ENCODE measurements at regions not wholly inside any gene's neighbourhood (a gene's known extent, or its start where the extent isn't known, plus 50 kb on each side); places are given as distances from the start of the nearest gene placed in this dataset.

DNA sequence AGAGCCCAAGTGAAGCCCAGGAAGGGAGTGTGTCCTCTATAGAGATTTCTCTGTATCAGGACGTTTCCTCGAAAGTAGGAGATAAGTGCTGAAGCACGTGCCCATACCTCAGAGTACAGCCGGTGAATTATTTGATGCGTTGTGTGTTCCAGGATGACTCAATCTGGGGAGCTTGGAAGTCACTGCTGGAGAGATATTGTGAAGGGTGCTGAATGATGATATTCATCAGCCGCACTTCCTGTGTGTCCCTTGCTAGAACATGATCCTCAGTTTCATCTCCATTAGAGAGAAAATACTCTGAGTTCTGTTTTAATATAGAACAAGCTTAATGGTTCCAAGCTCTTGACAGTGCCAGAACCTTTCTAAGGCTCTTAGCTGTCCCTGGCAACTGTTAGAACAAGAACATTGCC lies 402.3 kb upstream of the ADAMTSL1 start:
- TF ChIP-seq, protein P1, sequence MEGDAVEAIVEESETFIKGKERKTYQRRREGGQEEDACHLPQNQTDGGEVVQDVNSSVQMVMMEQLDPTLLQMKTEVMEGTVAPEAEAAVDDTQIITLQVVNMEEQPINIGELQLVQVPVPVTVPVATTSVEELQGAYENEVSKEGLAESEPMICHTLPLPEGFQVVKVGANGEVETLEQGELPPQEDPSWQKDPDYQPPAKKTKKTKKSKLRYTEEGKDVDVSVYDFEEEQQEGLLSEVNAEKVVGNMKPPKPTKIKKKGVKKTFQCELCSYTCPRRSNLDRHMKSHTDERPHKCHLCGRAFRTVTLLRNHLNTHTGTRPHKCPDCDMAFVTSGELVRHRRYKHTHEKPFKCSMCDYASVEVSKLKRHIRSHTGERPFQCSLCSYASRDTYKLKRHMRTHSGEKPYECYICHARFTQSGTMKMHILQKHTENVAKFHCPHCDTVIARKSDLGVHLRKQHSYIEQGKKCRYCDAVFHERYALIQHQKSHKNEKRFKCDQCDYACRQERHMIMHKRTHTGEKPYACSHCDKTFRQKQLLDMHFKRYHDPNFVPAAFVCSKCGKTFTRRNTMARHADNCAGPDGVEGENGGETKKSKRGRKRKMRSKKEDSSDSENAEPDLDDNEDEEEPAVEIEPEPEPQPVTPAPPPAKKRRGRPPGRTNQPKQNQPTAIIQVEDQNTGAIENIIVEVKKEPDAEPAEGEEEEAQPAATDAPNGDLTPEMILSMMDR (IDR thresholded peaks at IDR 0.05; ENCODE audit: control insufficient read depth, extremely low read depth, insufficient read depth) = no peak
- DNase-seq (ENCODE audit: low read depth) = no peak
- no peak overlapping the region for H3K4me3 ChIP-seq (ENCODE audit: low read depth, low read length)

DNA sequence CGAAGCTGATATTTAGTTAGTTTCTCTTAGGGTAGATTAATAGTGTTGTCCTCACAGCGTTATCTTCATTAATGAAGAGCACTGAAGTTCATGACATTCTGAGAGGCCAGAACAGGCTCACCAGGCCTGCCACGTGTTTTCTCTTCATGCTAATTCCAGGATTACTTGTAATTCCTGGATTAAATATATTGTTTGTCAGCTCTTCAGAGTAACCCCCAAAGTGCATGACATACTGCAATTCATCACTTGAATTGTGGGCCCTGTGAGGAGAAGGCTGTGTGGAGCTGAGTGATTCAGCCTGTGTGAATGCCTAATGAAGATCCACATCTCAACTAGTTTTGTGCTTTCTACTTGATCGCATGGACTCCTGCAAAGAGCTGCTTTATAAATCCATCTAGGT lies 401.0 kb upstream of the ADAMTSL1 start:
- TF ChIP-seq, protein P1 (IDR thresholded peaks at IDR 0.05; ENCODE audit: control insufficient read depth, extremely low read depth, insufficient read depth) = no peak
- DNase-seq (ENCODE audit: low read depth) = no peak
- no peak overlapping the region for H3K4me3 ChIP-seq (ENCODE audit: low read depth, low read length)

DNA sequence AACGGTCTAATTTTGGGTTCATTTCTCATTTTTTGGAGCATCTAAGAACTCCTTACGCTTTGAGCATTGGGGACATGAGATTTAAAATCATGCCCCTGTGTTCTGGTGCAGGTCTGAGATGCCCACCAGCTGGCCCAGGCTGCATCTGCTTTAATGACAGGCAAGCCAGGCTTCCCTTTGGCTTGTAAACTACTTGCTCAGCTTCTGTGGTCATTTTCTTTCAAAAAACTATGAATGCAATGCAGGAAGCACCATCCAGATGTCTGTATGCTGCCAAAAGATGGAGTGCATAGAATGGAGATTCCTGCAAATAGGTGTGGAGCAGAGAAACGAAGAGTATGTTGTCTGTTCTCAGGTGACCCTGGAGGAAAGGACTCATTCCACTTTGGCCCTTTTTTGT lies 399.9 kb upstream of the ADAMTSL1 start:
- no peak for DNase-seq (ENCODE audit: low read depth)
- TF ChIP-seq, protein P1 (IDR thresholded peaks at IDR 0.05; ENCODE audit: control insufficient read depth, extremely low read depth, insufficient read depth) = no peak
- H3K4me3 ChIP-seq (ENCODE audit: low read depth, low read length) = no peak overlapping the region

DNA sequence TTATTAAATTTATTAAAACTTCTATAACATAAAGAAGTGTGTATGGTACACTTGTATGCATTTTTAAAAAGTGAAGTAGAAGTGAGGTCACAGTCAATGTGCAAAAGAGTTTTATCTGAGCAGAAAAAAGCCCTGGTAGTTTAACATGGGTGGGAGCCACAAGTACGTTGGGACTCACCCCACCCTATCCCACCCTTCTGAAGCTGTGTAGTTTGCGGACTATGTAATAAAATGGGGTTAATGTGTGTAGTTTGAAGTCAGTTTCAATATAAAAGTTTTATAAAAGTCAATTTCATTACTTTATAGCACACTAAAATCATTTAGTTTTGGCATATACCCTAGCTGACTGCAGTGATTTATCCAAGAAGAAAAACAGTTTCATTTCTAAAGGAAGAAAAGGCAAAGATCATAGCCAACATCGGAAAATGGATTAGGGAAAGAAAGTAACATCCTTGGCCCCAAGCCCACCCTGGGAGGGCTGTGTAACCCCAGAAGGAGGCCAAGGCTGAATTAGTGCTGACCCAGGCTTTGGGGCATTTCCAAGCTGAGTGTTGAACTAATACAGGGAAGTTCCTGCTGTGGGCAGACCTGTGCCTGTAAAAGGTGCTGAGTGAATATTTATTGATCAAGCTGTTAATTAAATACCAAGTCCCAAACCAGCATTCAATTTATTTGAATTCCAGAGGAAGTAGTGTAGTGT lies 398.6 kb upstream of the ADAMTSL1 start:
- TF ChIP-seq, protein P1 (IDR thresholded peaks at IDR 0.05; ENCODE audit: control insufficient read depth, extremely low read depth, insufficient read depth) = no peak
- peak; percentile 40 for DNase-seq (ENCODE audit: low read depth)
- no peak overlapping the region for H3K4me3 ChIP-seq (ENCODE audit: low read depth, low read length)

DNA sequence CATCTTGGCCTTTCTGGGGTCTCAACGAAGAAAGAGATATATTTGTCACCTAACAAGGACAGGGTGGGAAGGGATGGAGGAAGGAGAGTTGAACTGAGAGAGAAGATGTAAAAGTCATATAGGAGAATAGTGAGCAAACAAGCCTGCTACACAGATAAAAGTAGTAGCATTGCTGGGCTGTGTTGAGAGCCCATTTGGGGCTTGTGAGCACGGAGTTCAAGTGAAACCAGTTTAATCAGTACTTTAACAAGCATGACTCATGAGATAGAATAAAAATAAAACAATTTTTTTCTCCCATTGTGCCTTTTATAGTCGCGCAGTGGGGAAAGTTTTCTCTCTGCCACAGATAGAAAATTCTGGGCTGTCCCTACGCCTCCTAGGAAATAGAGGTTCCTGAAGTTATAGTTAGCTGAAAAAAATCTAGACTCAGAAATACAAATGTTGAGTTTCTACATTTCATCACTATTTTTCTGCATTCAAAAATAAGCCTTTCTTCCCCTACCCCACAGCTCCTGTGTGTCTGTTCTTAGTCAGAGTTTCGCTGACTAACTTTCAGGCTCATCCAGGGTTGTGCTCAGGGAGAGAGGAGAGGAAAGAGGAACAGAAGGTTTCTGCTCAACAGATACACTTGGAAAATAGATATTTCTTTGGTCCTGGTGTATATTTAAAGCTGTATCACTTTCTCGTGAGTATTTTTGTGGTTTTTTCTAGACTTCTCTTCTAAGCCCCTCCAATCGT lies 395.8 kb upstream of the ADAMTSL1 start:
- H3K4me3 ChIP-seq (ENCODE audit: low read depth, low read length) = no peak overlapping the region
- DNase-seq (ENCODE audit: low read depth) = no peak
- TF ChIP-seq, protein P1 (IDR thresholded peaks at IDR 0.05; ENCODE audit: control insufficient read depth, extremely low read depth, insufficient read depth) = no peak

DNA sequence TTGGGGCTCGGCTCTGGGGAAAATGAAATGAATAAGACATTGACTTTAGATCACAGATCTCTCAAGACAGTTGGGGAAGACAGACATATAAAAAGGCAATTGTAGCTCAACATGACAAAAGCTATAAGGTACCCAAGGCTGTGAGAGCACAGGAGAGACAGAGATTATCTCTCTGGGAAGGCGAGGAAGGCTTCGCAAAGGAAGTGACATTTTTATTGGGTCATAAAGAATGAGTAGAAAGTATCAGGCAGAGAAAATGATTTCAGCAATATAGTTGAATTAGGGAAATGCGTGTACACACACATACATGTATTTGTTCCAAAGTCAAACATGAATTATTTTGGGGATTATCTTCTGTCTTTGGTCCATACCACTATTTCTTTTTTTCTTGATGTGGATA lies 381.8 kb upstream of the ADAMTSL1 start:
- no peak for DNase-seq (ENCODE audit: low read depth)
- TF ChIP-seq, protein P1 (IDR thresholded peaks at IDR 0.05; ENCODE audit: control insufficient read depth, extremely low read depth, insufficient read depth) = no peak
- H3K4me3 ChIP-seq (ENCODE audit: low read depth, low read length) = no peak overlapping the region

All from LNCaP clone FGC (cell line).